Mucosa of rectum (tissue), 2 donors: ENCODE measurements at regions not wholly inside any gene's neighbourhood (a gene's known extent, or its start where the extent isn't known, plus 50 kb on each side); places are given as distances from the start of the nearest gene placed in this dataset.
"Not testable (repeated sequence)": the region's sequence is repeated elsewhere in the genome, so short reads cannot be mapped to it uniquely, and the experiment has no call there.

ENCODE experiments used
- H3K27ac ChIP-seq, 2 donors: one replicate each; pipeline ENCODE4 v1.7.0; 2013; ENCODE audit warnings: inconsistent platforms in 2 of 2, low read depth in 2 of 2, low read length in 2 of 2
- H3K27me3 ChIP-seq, 2 donors: one replicate each; pipeline ENCODE4 v1.7.0; 2013; ENCODE audit warnings: low read length in 2 of 2; ENCODE audit not compliant: control insufficient read depth in 2 of 2, insufficient read depth in 2 of 2
- H3K36me3 ChIP-seq, 2 donors: one replicate each; pipeline ENCODE4 v1.7.0; 2013; ENCODE audit warnings: low read length in 2 of 2; ENCODE audit not compliant: control insufficient read depth in 2 of 2, insufficient read depth in 2 of 2
- H3K4me1 ChIP-seq, 2 donors: one replicate each; pipeline ENCODE4 v1.7.0; 2013; ENCODE audit warnings: low read length in 2 of 2, mild to moderate bottlenecking in 1 of 2; ENCODE audit not compliant: control insufficient read depth in 2 of 2, insufficient read depth in 2 of 2
- H3K4me3 ChIP-seq, 2 donors: one replicate each; pipeline ENCODE4 v1.7.0; 2013; ENCODE audit warnings: low read length in 2 of 2
- H3K9ac ChIP-seq, 2 donors: one replicate each; pipeline ENCODE4 v1.7.0; 2013; ENCODE audit warnings: low read length in 2 of 2, low read depth in 1 of 2, mild to moderate bottlenecking in 1 of 2
- H3K9me3 ChIP-seq, 2 donors: one replicate each; pipeline ENCODE4 v1.7.0; 2013; ENCODE audit warnings: low read length in 2 of 2; ENCODE audit not compliant: control insufficient read depth in 2 of 2
- donor health status: healthy.
- donor health status: Normal muscosa, but diverticular disease.

GRCh38 chr3:145333427-145333826 lies 827.6 kb downstream of the PLOD2 start:
- H3K9ac ChIP-seq, H3K27ac ChIP-seq, H3K27me3 ChIP-seq, H3K9me3 ChIP-seq, H3K4me1 ChIP-seq, H3K4me3 ChIP-seq, H3K36me3 ChIP-seq: not testable (repeated sequence)

GRCh38 chr3:145333931-145334330 lies 827.1 kb downstream of the PLOD2 start:
- no peak overlapping the region for H3K4me3 ChIP-seq
- H3K27ac ChIP-seq, result no peak overlapping the region
- H3K4me1 ChIP-seq, result no peaks in the 10 kb centered on the region
- no peak overlapping the region for H3K9ac ChIP-seq
- no peaks in the 10 kb centered on the region for H3K36me3 ChIP-seq
- no peaks in the 10 kb centered on the region for H3K9me3 ChIP-seq
- H3K27me3 ChIP-seq, result no peaks in the 10 kb centered on the region

- no peaks in the 10 kb centered on the region for H3K36me3 ChIP-seq
- no peaks in the 10 kb centered on the region for H3K27me3 ChIP-seq
- H3K27ac ChIP-seq, result no peak overlapping the region
- no peak overlapping the region for H3K9ac ChIP-seq
- H3K9me3 ChIP-seq, result peaks cover 14 to 17% of the 10 kb centered on the region in 2 donors
- H3K4me3 ChIP-seq, result no peak overlapping the region
- H3K4me1 ChIP-seq, result no peaks in the 10 kb centered on the region
These were observed 805.8 kb downstream of the PLOD2 start for GRCh38 chr3:145355206-145355605.

GRCh38 chr3:145357453-145357852 lies 803.5 kb downstream of the PLOD2 start:
- Histone ChIP-seq H3K9me3 (peaks cover 14 to 19% of the 10 kb centered on the region in 2 donors), H3K4me3 (no peak overlapping the region)

GRCh38 chr3:145359040-145359439 lies 801.9 kb downstream of the PLOD2 start:
- H3K9ac ChIP-seq, result no peak overlapping the region
- no peak overlapping the region for H3K4me3 ChIP-seq
- no peaks in the 10 kb centered on the region for H3K4me1 ChIP-seq
- no peaks in the 10 kb centered on the region for H3K36me3 ChIP-seq
- peaks cover 14% of the 10 kb centered on the region in 2 donors for H3K9me3 ChIP-seq
- H3K27me3 ChIP-seq, result no peaks in the 10 kb centered on the region
- no peak overlapping the region for H3K27ac ChIP-seq

More at GRCh38 chr3:145357453-145357852, 803.5 kb downstream of the PLOD2 start:
- Histone ChIP-seq H3K9ac (no peak overlapping the region), H3K27me3 (no peaks in the 10 kb centered on the region), H3K4me1 (no peaks in the 10 kb centered on the region), H3K36me3 (no peaks in the 10 kb centered on the region), H3K27ac (no peak overlapping the region)

GRCh38 chr3:145368748-145369147 lies 792.2 kb downstream of the PLOD2 start:
- no peak overlapping the region for H3K27ac ChIP-seq
- no peaks in the 10 kb centered on the region for H3K27me3 ChIP-seq
- H3K9ac ChIP-seq, result no peak overlapping the region
- no peaks in the 10 kb centered on the region for H3K4me1 ChIP-seq
- no peak overlapping the region for H3K4me3 ChIP-seq
- H3K36me3 ChIP-seq, result no peaks in the 10 kb centered on the region
- no peaks in the 10 kb centered on the region for H3K9me3 ChIP-seq

- Histone ChIP-seq H3K27ac (no peak overlapping the region), H3K9ac (no peak overlapping the region), H3K36me3 (no peaks in the 10 kb centered on the region), H3K4me1 (no peaks in the 10 kb centered on the region), H3K4me3 (no peak overlapping the region), H3K27me3 (no peaks in the 10 kb centered on the region), H3K9me3 (no peaks in the 10 kb centered on the region)
These were observed 790.1 kb downstream of the PLOD2 start for GRCh38 chr3:145370870-145371269.

GRCh38 chr3:145377301-145377700 lies 783.7 kb downstream of the PLOD2 start:
- Histone ChIP-seq H3K27me3 (no peaks in the 10 kb centered on the region), H3K36me3 (no peaks in the 10 kb centered on the region), H3K4me3 (no peak overlapping the region), H3K9ac (no peak overlapping the region), H3K9me3 (no peaks in the 10 kb centered on the region), H3K27ac (no peak overlapping the region), H3K4me1 (no peaks in the 10 kb centered on the region)

- no peak overlapping the region for H3K9ac ChIP-seq
- H3K4me1 ChIP-seq, result no peaks in the 10 kb centered on the region
- H3K27ac ChIP-seq, result no peak overlapping the region
- H3K4me3 ChIP-seq, result no peak overlapping the region
- H3K27me3 ChIP-seq, result no peaks in the 10 kb centered on the region
- H3K9me3 ChIP-seq, result peaks cover 0 to 2% of the 10 kb centered on the region in 2 donors
- no peaks in the 10 kb centered on the region for H3K36me3 ChIP-seq
These were observed 777.6 kb downstream of the PLOD2 start for GRCh38 chr3:145383416-145383815.

GRCh38 chr3:145384307-145384706 lies 776.7 kb downstream of the PLOD2 start:
- Histone ChIP-seq H3K4me1 (no peaks in the 10 kb centered on the region), H3K4me3 (no peak overlapping the region), H3K27ac (no peak overlapping the region), H3K9ac (no peak overlapping the region), H3K36me3 (no peaks in the 10 kb centered on the region), H3K27me3 (no peaks in the 10 kb centered on the region), H3K9me3 (peaks cover 0 to 2% of the 10 kb centered on the region in 2 donors)

- Histone ChIP-seq H3K36me3 (no peaks in the 10 kb centered on the region), H3K4me3 (no peak overlapping the region), H3K27ac (no peak overlapping the region), H3K4me1 (no peaks in the 10 kb centered on the region), H3K9ac (no peak overlapping the region), H3K27me3 (no peaks in the 10 kb centered on the region), H3K9me3 (peaks cover 0 to 2% of the 10 kb centered on the region in 2 donors)
These were observed 773.8 kb downstream of the PLOD2 start for GRCh38 chr3:145387211-145387610.
